Ascending aorta (tissue), 2 donors: ENCODE measurements at regions not wholly inside any gene's neighbourhood (a gene's known extent, or its start where the extent isn't known, plus 50 kb on each side); places are given as distances from the start of the nearest gene placed in this dataset.
A peak's percentile ranks its signal among the peaks of the same experiment; 100 is the strongest.
"Not testable (repeated sequence)": the region's sequence is repeated elsewhere in the genome, so short reads cannot be mapped to it uniquely, and the experiment has no call there.

Experiments
- DNase-seq, 2 donors: peaks; one replicate each; pipeline ENCODE4 v3.0.0-alpha.2; 2019; ENCODE audit warnings: low spot score in 2 of 2
- H3K27ac ChIP-seq, 2 donors: fragments of 200-600 bp; sonication (generic); one replicate each; pipeline ENCODE4 v1.5.1; 2016 to 2017; ENCODE audit warnings: mild to moderate bottlenecking in 1 of 2
- H3K27me3 ChIP-seq: fragments of 200-600 bp; sonication (generic); one replicate; pipeline ENCODE4 v1.5.1; 2017
- H3K36me3 ChIP-seq, 2 donors: fragments of 200-600 bp; sonication (generic); one replicate each; pipeline ENCODE4 v1.5.1; 2016
- H3K4me1 ChIP-seq, 2 donors: fragments of 200-600 bp; sonication (generic); one replicate each; pipeline ENCODE4 v1.5.1; 2016 to 2017; ENCODE audit warnings: mild to moderate bottlenecking in 1 of 2
- H3K4me3 ChIP-seq, 2 donors: fragments of 200-600 bp; sonication (generic); one replicate each; pipeline ENCODE4 v1.5.1; 2016 to 2017; ENCODE audit warnings: mild to moderate bottlenecking in 1 of 2
- H3K9me3 ChIP-seq, 2 donors: fragments of 200-600 bp; sonication (generic); one replicate each; pipeline ENCODE4 v1.5.1; 2016
- intact Hi-C: fragments of 100-400 bp; cut with DNase I; formaldehyde crosslinking; loops from one replicate; pipeline ENCODE4 v1.15.1; 2023

DNA sequence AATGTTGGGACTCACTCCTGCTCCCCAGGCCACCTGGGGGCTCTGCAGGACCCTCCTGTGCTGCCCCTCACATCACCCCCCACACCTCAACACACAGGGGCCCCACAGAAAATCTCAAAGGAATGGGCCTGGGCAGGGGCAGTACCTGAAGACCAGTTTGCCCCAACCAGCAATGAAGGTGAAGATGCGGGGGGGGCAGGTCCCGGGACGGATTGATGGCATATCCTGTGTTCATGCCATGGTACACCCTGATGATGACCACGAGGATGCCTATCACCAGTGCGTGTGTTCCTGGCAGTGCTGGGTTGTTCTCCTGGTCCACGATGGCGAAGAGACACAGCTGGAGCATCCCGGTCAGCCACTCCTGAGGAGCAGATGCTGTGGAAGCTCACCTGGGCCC lies 663.0 kb downstream of the FOXD4L5 start:
- H3K4me3 ChIP-seq, intact Hi-C loops, H3K36me3 ChIP-seq, H3K27me3 ChIP-seq, H3K9me3 ChIP-seq, H3K27ac ChIP-seq, H3K4me1 ChIP-seq: not testable (repeated sequence)
- DNase-seq: peak in 1 of 2 donors; percentile 61
